Body of pancreas (tissue), 4 donors: ENCODE measurements at regions not wholly inside any gene's neighbourhood (a gene's known extent, or its start where the extent isn't known, plus 50 kb on each side); places are given as distances from the start of the nearest gene placed in this dataset. TPM values are rescaled to one million over a fixed set of nuclear protein-coding genes. Genes with fewer than 3 reads are reported as not detected.

ENCODE experiments used
- ATAC-seq: fragments of 150-250 bp; one replicate; pipeline ENCODE4 v1.9.1; 2016
- DNase-seq, 4 donors: peaks; one replicate each; pipeline ENCODE4 v3.0.0-alpha.2; 2019
- H3K27ac ChIP-seq, 4 donors: fragments of 200-600 bp; sonication (generic); 1 replicate in 3 of 4; 2 replicates in 1 of 4; pipeline versions ENCODE4 v1.5.1 to v1.6.1; 2016 to 2019; ENCODE audit warnings: mild to moderate bottlenecking in 1 of 4, mixed read lengths in 1 of 4, moderate library complexity in 1 of 4
- H3K27me3 ChIP-seq, 2 donors: fragments of 200-600 bp; sonication (generic); one replicate each; pipeline ENCODE4 v1.6.0; 2016; ENCODE audit warnings: mild to moderate bottlenecking in 1 of 2
- H3K36me3 ChIP-seq, 2 donors: fragments of 200-600 bp; sonication (generic); replicated peaks in 1 of 2; 2 replicates each; pipeline ENCODE4 v1.5.1; 2016; ENCODE audit warnings: low read depth in 2 of 2; ENCODE audit not compliant: insufficient read depth in 1 of 2
- H3K4me1 ChIP-seq: fragments of 200-600 bp; sonication (generic); one replicate; pipeline ENCODE4 v1.6.0; 2016
- H3K4me3 ChIP-seq, 2 donors: fragments of 200-600 bp; sonication (generic); 1 replicate in 1 of 2; 2 replicates in 1 of 2; pipeline ENCODE4 v1.5.1; 2016 to 2019
- H3K9me3 ChIP-seq, 3 donors: fragments of 200-600 bp; sonication (generic); 1 replicate in 2 of 3; 2 replicates in 1 of 3; pipeline ENCODE4 v1.5.1; 2016
- POLR2A ChIP-seq, 3 donors: fragments of 450-650 bp; IDR thresholded peaks; one replicate each; pipeline ENCODE4 v1.6.1; 2016; ENCODE audit warnings: antibody characterized with exemption in 3 of 3, mild to moderate bottlenecking in 2 of 3
- WGBS, 2 donors: methylation state at CpG; one replicate each; pipeline ENCODE4 v1.1.5; 2017; 5-methylcytosine and 5-hydroxymethylcytosine counted together
- intact Hi-C: fragments of 100-400 bp; cut with DNase I; formaldehyde crosslinking; loops from one replicate; pipeline ENCODE4 v1.15.1; 2023
- small RNA-seq: library from RNA; depleted of rRNA; stranded (forward); fragments of <200 nt; gene quantifications from one replicate; pipeline ENCODE3, GENCODE V24; 2016
- TF ChIP-seq, protein P1 (sequence below), 7 experiments: fragments of 450-650 bp in 4 of 7; fragments of 200-600 bp in 3 of 7; sonication (generic) in 3 of 7; IDR thresholded peaks; one replicate each; pipeline ENCODE4 v1.5.1; 2016 to 2019; ENCODE audit warnings: antibody characterized with exemption in 7 of 7

DNA sequence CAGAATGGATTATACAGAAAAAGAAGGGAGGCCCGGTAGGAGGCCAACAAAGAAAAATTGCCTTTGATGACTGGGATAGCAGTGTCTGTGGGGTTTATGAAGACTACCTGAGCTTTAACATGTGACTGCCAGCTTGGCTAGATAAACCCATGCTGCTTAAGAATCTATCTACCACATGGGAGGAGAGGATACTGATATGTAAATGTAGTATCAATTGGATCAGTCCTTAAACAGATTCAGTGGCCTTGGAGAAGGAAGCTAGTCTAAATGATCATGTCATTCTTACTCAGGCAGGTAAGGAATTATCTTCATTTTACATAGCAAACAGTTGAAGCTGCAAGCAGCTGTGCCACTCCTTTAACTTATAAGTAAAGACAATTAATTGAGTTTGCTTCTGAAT, 50.0 kb upstream of the SYNPR start:
- DNase-seq (no peak), ATAC-seq (no peak)
- intact Hi-C loops = no loop called here
- Histone ChIP-seq H3K27me3 (no peaks in the 10 kb centered on the region), H3K27ac (no peak overlapping the region), H3K36me3 (no peaks in the 10 kb centered on the region), H3K4me1 (no peaks in the 10 kb centered on the region), H3K9me3 (no peaks in the 10 kb centered on the region), H3K4me3 (no peak overlapping the region)
- TF ChIP-seq, protein P1, sequence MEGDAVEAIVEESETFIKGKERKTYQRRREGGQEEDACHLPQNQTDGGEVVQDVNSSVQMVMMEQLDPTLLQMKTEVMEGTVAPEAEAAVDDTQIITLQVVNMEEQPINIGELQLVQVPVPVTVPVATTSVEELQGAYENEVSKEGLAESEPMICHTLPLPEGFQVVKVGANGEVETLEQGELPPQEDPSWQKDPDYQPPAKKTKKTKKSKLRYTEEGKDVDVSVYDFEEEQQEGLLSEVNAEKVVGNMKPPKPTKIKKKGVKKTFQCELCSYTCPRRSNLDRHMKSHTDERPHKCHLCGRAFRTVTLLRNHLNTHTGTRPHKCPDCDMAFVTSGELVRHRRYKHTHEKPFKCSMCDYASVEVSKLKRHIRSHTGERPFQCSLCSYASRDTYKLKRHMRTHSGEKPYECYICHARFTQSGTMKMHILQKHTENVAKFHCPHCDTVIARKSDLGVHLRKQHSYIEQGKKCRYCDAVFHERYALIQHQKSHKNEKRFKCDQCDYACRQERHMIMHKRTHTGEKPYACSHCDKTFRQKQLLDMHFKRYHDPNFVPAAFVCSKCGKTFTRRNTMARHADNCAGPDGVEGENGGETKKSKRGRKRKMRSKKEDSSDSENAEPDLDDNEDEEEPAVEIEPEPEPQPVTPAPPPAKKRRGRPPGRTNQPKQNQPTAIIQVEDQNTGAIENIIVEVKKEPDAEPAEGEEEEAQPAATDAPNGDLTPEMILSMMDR (IDR thresholded peaks at IDR 0.05) = no peak
- no peak for TF ChIP-seq POLR2A (IDR thresholded peaks at IDR 0.05)
- WGBS, 2 donors = 18 to 54% methylated on average over 1 of the region's 1 CpG

Small RNAs in the stretch of these regions (small RNA-seq; reads per million reads assigned to genes)
- not detected for gene UBL5P3
